Islet of Langerhans (tissue), 1 donor: ENCODE measurements at regions not wholly inside any gene's neighbourhood (a gene's known extent, or its start where the extent isn't known, plus 50 kb on each side); places are given as distances from the start of the nearest gene placed in this dataset.
"Not testable (repeated sequence)": the region's sequence is repeated elsewhere in the genome, so short reads cannot be mapped to it uniquely, and the experiment has no call there.

Experiments used
- FAIRE-seq: peaks from one replicate; lab custom pipeline; 2011; peaks lifted over from hg19 to GRCh38; lab: Jason Lieb, UNC

GRCh38 chr11:81397316-81397715 lies 1336.3 kb downstream of the FAM181B start:
- no peak for FAIRE-seq

- no peak for FAIRE-seq
Measured at GRCh38 chr11:81394311-81394710, 1339.4 kb downstream of the FAM181B start.

- FAIRE-seq, result no peak
Measured at GRCh38 chr11:81388326-81388725, 1345.3 kb downstream of the FAM181B start.

GRCh38 chr11:81380395-81380794 lies 1353.3 kb downstream of the FAM181B start:
- no peak for FAIRE-seq

GRCh38 chr11:81377418-81377817 lies 1356.2 kb downstream of the FAM181B start:
- FAIRE-seq, result no peak

GRCh38 chr11:81373986-81374385 lies 1359.7 kb downstream of the FAM181B start:
- FAIRE-seq, result no peak

GRCh38 chr11:81368192-81368591 lies 1365.5 kb downstream of the FAM181B start:
- FAIRE-seq, result no peak

- FAIRE-seq, result no peak
Measured at GRCh38 chr11:81365496-81365895, 1368.2 kb downstream of the FAM181B start.

- no peak for FAIRE-seq
Measured at GRCh38 chr11:81359476-81359875, 1374.2 kb downstream of the FAM181B start.

- no peak for FAIRE-seq
Measured at GRCh38 chr11:81345609-81346008, 1388.1 kb downstream of the FAM181B start.

- no peak for FAIRE-seq
Measured at GRCh38 chr11:81342966-81343365, 1390.7 kb downstream of the FAM181B start.

GRCh38 chr11:81340225-81340624 lies 1393.4 kb downstream of the FAM181B start:
- no peak for FAIRE-seq

GRCh38 chr11:81339521-81339920 lies 1394.1 kb downstream of the FAM181B start:
- no peak for FAIRE-seq

- FAIRE-seq, result no peak
Measured at GRCh38 chr11:81337756-81338155, 1395.9 kb downstream of the FAM181B start.

GRCh38 chr11:81332276-81332675 lies 1401.4 kb downstream of the FAM181B start:
- FAIRE-seq, result no peak

GRCh38 chr11:81331611-81332235 lies 1401.9 kb downstream of the FAM181B start:
- no peak for FAIRE-seq

GRCh38 chr11:81331088-81331487 lies 1402.6 kb downstream of the FAM181B start:
- no peak for FAIRE-seq

- no peak for FAIRE-seq
Measured at GRCh38 chr11:81303038-81303664, 1430.5 kb downstream of the FAM181B start.

- no peak for FAIRE-seq
Measured at GRCh38 chr11:81301166-81301830, 1432.4 kb downstream of the FAM181B start.

GRCh38 chr11:81286959-81287358 lies 1446.7 kb downstream of the FAM181B start:
- FAIRE-seq, result no peak

GRCh38 chr11:81286550-81286949 lies 1447.1 kb downstream of the FAM181B start:
- FAIRE-seq, result no peak

- not testable (repeated sequence) for FAIRE-seq
Measured at GRCh38 chr11:81280228-81280627, 1453.4 kb downstream of the FAM181B start.

GRCh38 chr11:81278991-81279390 lies 1454.7 kb downstream of the FAM181B start:
- no peak for FAIRE-seq

- FAIRE-seq, result no peak
Measured at GRCh38 chr11:81270686-81271085, 1463.0 kb downstream of the FAM181B start.
